ENCODE measurements at regions not wholly inside any gene's neighbourhood (a gene's known extent, or its start where the extent isn't known, plus 50 kb on each side); places are given as distances from the start of the nearest gene placed in this dataset.

- POLR2A ChIA-PET (ENCODE audit: unreplicated experiment) = no interaction called here
- no peak overlapping the region for H2BK20ac ChIP-seq (ENCODE audit: low read depth, low read length)
- in situ Hi-C loops (cut with MboI; ENCODE audit: low sequenced_read_pairs) = no loop called here
- no peak overlapping the region for H2BK15ac ChIP-seq (ENCODE audit: low read depth, low read length)
- no peaks in the 10 kb centered on the region for H4K20me1 ChIP-seq (ENCODE audit: insufficient read depth, low read length)
- H3K4me3 ChIP-seq (ENCODE audit: insufficient read depth, low read depth, low read length) = no peak overlapping the region
- H2AK5ac ChIP-seq (ENCODE audit: low read depth, low read length) = no peak overlapping the region
- no peak overlapping the region for H4K8ac ChIP-seq (ENCODE audit: low read depth in 2 of 2, low read length in 2 of 2)
- H3K23ac ChIP-seq (ENCODE audit: low read depth, low read length) = no peak overlapping the region
- ATAC-seq (ENCODE audit: low read depth) = no peak
- no peak overlapping the region for H4K91ac ChIP-seq (ENCODE audit: insufficient read depth, low read depth, low read length)
- H3K9ac ChIP-seq (ENCODE audit: low read depth, low read length) = no peak overlapping the region
- intact Hi-C loops (cut with micrococcal nuclease) = no loop called here
- BruUV-seq (replicated peaks) = no TSS peak
- no peak overlapping the region for H3K18ac ChIP-seq (ENCODE audit: low read depth, low read length)
- H3K4me1 ChIP-seq (ENCODE audit: control insufficient read depth, insufficient read depth, low read length) = no peaks in the 10 kb centered on the region
- no peaks in the 10 kb centered on the region for H3K27me3 ChIP-seq (ENCODE audit: control insufficient read depth, insufficient read depth, low read length)
- no peak overlapping the region for H4K5ac ChIP-seq (ENCODE audit: low read depth, low read length)
- CTCF ChIA-PET = no interaction called here
- no peaks in the 10 kb centered on the region for H3K9me1 ChIP-seq (ENCODE audit: insufficient read depth, low read length)
- TF ChIP-seq CHD1 (IDR thresholded peaks at IDR 0.05; ENCODE audit: low read depth, low read length) = no peak
- WGBS, 2 experiments (ENCODE audit: extremely low coverage in 2 of 2, insufficient read length in 1 of 2) = no CpG with 5 or more reads among the region's 3 CpGs
- H3K36me3 ChIP-seq (ENCODE audit: control insufficient read depth, insufficient read depth, low read length) = no peaks in the 10 kb centered on the region
- no peak overlapping the region for H2AK9ac ChIP-seq (replicated peaks; ENCODE audit: low read depth, low read length, poor library complexity)
- H3K4ac ChIP-seq (ENCODE audit: low read depth, low read length) = no peak overlapping the region
- H2BK120ac ChIP-seq (ENCODE audit: low read depth, low read length) = no peak overlapping the region
- H3K9me3 ChIP-seq (ENCODE audit: control insufficient read depth, insufficient read depth, low read length) = peaks cover 2% of the 10 kb centered on the region; the same call in 1 of the 2 replicates
- H2BK5ac ChIP-seq (ENCODE audit: low read depth, low read length, poor library complexity, severe bottlenecking) = no peak overlapping the region
- no peaks in the 10 kb centered on the region for H3K79me1 ChIP-seq (ENCODE audit: low read depth in 1 of 2, low read length in 2 of 2)
- no peak overlapping the region for H3K56ac ChIP-seq (ENCODE audit: extremely low read depth, insufficient read depth, low read length)
- H3K14ac ChIP-seq (replicated peaks; ENCODE audit: low read depth, low read length) = no peak overlapping the region
- H3K27ac ChIP-seq (ENCODE audit: insufficient read depth, low read length) = no peak overlapping the region
- H2AFZ ChIP-seq (replicated peaks; ENCODE audit: low read length, poor library complexity) = no peak overlapping the region
- dilution Hi-C loops (cut with HindIII; ENCODE audit: low sequenced_read_pairs, unreplicated experiment) = no loop called here
- no peak overlapping the region for H3K4me2 ChIP-seq (ENCODE audit: low read depth, low read length)
- no peak for DNase-seq
These were observed 310.2 kb upstream of the REG3G start for GRCh38 chr2:78715293-78715692.

Data from IMR-90 (cell line).